ENCODE measurements at regions not wholly inside any gene's neighbourhood (a gene's known extent, or its start where the extent isn't known, plus 50 kb on each side); places are given as distances from the start of the nearest gene placed in this dataset.
"Not testable (repeated sequence)": the region's sequence is repeated elsewhere in the genome, so short reads cannot be mapped to it uniquely, and the experiment has no call there.

DNA sequence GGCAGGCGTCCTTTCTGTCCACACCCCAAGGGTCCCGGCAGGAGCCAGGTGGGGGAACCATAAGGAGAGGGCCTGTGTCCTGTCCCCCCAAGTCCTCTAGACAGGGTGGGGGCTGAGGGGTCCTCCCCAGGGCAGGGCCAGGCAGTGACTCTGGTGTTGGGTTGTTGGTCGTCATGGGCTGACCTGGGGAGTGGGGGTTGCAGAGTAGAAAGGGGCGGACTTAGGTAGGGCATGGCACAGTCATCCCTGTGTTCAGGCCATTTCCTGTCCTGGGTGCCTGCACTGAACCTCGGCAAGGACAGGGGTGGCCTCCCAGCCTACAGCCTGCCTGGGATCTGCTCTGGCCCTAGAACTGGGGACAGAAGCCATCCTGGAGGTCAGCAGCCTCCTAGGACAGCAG, 356.2 kb downstream of the TMEM121 start:
- Mint-ChIP-seq H3K4me1 (ENCODE audit: low read depth, unreplicated experiment) (no peaks in the 10 kb centered on the region), H3K27ac (ENCODE audit: unreplicated experiment) (no peak overlapping the region), H3K27me3 (ENCODE audit: insufficient read depth, unreplicated experiment) (peaks cover 5% of the 10 kb centered on the region), H3K9me3 (ENCODE audit: unreplicated experiment) (no peaks in the 10 kb centered on the region), H3K36me3 (ENCODE audit: insufficient read depth, unreplicated experiment) (no peaks in the 10 kb centered on the region), H3K4me3 (ENCODE audit: unreplicated experiment) (no peak overlapping the region)
- ChIA-PET POLR2A (no interaction called here), CTCF (no interaction called here)
- Histone ChIP-seq H3K27me3 (replicated peaks; ENCODE audit: control insufficient read depth, insufficient read depth, low read length) (no peaks in the 10 kb centered on the region; the same call in 1 of the 2 replicates), H3K4me3 (ENCODE audit: low read depth, low read length) (no peak overlapping the region), H3K9me3 (no peaks in the 10 kb centered on the region), H3K4me1 (no peaks in the 10 kb centered on the region), H3K36me3 (ENCODE audit: control insufficient read depth, insufficient read depth, low read length) (no peaks in the 10 kb centered on the region)
- peak in 1 of 2 experiments; percentile 22 for DNase-seq
- TF ChIP-seq, protein P1, sequence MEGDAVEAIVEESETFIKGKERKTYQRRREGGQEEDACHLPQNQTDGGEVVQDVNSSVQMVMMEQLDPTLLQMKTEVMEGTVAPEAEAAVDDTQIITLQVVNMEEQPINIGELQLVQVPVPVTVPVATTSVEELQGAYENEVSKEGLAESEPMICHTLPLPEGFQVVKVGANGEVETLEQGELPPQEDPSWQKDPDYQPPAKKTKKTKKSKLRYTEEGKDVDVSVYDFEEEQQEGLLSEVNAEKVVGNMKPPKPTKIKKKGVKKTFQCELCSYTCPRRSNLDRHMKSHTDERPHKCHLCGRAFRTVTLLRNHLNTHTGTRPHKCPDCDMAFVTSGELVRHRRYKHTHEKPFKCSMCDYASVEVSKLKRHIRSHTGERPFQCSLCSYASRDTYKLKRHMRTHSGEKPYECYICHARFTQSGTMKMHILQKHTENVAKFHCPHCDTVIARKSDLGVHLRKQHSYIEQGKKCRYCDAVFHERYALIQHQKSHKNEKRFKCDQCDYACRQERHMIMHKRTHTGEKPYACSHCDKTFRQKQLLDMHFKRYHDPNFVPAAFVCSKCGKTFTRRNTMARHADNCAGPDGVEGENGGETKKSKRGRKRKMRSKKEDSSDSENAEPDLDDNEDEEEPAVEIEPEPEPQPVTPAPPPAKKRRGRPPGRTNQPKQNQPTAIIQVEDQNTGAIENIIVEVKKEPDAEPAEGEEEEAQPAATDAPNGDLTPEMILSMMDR (IDR thresholded peaks at IDR 0.05; ENCODE audit: insufficient read depth in 1 of 2, low read depth in 1 of 2, low read length in 1 of 2, severe bottlenecking in 1 of 2, unreplicated experiment in 1 of 2), result no peak
- no TSS peak for BruUV-seq (replicated peaks)
- intact Hi-C loops (cut with micrococcal nuclease; ENCODE audit: unreplicated experiment), result no loop called here

DNA sequence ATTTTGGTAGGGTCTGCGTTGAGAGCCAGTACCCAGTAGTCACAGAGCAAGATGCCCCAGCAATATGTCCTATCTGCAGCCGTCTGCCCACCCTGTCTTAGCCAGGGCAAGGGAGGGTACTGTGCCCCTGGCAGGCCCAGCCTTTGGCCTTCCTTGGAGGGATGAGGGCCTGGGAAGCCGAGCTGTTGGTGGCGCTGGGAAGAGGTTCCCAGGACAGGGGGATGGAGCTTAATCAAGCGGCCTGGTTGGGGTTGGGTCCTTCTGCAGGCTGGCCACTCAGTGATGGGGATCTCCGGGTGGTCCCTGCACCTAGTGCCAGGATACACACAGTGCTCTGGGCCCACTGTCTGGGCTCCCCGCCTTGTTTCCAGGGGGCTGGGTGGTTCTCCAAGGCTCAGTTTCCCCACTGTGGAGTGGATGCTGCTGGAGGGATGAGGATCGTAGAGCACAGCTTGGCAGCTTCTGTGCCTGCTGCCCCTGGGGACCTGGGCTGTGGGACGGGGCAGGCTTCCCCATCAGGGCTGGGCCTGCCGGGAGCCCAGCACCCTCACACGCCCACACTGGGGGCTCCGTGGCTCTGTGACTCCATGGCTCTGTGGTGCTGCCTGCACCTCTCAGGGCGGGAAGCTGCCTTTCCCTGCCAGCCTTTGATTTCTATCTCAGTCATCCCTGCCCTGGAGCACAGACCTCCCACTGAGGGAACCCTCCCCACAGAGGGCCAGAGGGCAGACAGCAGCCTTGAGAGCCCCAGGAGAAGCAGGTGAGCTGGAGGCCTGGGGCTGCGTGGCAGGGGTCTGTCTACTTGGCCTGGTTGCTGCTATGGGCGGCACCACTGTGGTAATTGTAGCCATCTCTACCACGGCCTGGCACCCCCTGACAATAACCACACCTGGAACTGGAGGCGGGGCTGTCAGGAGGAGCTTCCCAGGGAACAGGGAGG, 357.0 kb downstream of the TMEM121 start:
- intact Hi-C loops (cut with micrococcal nuclease; ENCODE audit: unreplicated experiment), result no loop called here
- DNase-seq, result peak in 1 of 2 experiments; percentile 26
- no TSS peak for BruUV-seq (replicated peaks)
- TF ChIP-seq, protein P1 (IDR thresholded peaks at IDR 0.05; ENCODE audit: insufficient read depth in 1 of 2, low read depth in 1 of 2, low read length in 1 of 2, severe bottlenecking in 1 of 2, unreplicated experiment in 1 of 2), result no peak
- ChIA-PET CTCF (interaction anchor here (0.6 kb wide), 1 partner anchor 44 kb away, joined by 5 read pairs; no protein-coding TSS in a partner anchor), POLR2A (no interaction called here)
- Mint-ChIP-seq H3K4me3 (ENCODE audit: unreplicated experiment) (no peak overlapping the region), H3K4me1 (ENCODE audit: low read depth, unreplicated experiment) (no peaks in the 10 kb centered on the region), H3K36me3 (ENCODE audit: insufficient read depth, unreplicated experiment) (no peaks in the 10 kb centered on the region), H3K9me3 (ENCODE audit: unreplicated experiment) (no peaks in the 10 kb centered on the region), H3K27me3 (ENCODE audit: insufficient read depth, unreplicated experiment) (peaks cover 8% of the 10 kb centered on the region), H3K27ac (ENCODE audit: unreplicated experiment) (no peak overlapping the region)
- H3K9me3 ChIP-seq, result no peaks in the 10 kb centered on the region
- no peak overlapping the region for H3K4me3 ChIP-seq (ENCODE audit: low read depth, low read length)
- no peaks in the 10 kb centered on the region for H3K4me1 ChIP-seq
- H3K36me3 ChIP-seq (ENCODE audit: control insufficient read depth, insufficient read depth, low read length), result no peaks in the 10 kb centered on the region
- no peaks in the 10 kb centered on the region; the same call in 1 of the 2 replicates for H3K27me3 ChIP-seq (replicated peaks; ENCODE audit: control insufficient read depth, insufficient read depth, low read length)

GRCh38 chr14:105884192-105884807, 357.9 kb downstream of the TMEM121 start:
- H3K4me1 Mint-ChIP-seq (ENCODE audit: low read depth, unreplicated experiment); intact Hi-C loops (cut with micrococcal nuclease; ENCODE audit: unreplicated experiment); POLR2A ChIA-PET; H3K36me3 Mint-ChIP-seq (ENCODE audit: insufficient read depth, unreplicated experiment); H3K4me3 Mint-ChIP-seq (ENCODE audit: unreplicated experiment); CTCF ChIA-PET; H3K4me3 ChIP-seq (ENCODE audit: low read depth, low read length); BruUV-seq (replicated peaks); H3K27me3 Mint-ChIP-seq (ENCODE audit: insufficient read depth, unreplicated experiment); H3K27ac Mint-ChIP-seq (ENCODE audit: unreplicated experiment); H3K9me3 Mint-ChIP-seq (ENCODE audit: unreplicated experiment); H3K4me1 ChIP-seq; H3K9me3 ChIP-seq; H3K27me3 ChIP-seq (replicated peaks; ENCODE audit: control insufficient read depth, insufficient read depth, low read length); H3K36me3 ChIP-seq (ENCODE audit: control insufficient read depth, insufficient read depth, low read length): not testable (repeated sequence)
- DNase-seq, result peak in 1 of 2 experiments; percentile 12
